Panc1 (cell line): ENCODE measurements at regions not wholly inside any gene's neighbourhood (a gene's known extent, or its start where the extent isn't known, plus 50 kb on each side); places are given as distances from the start of the nearest gene placed in this dataset.

Experiments used
- CTCF ChIP-seq: fragments of 450-650 bp; IDR thresholded peaks from 2 replicates; pipeline ENCODE4 v1.5.1; 2017; ENCODE audit warnings: mild to moderate bottlenecking
- POLR2AphosphoS5 ChIP-seq: IDR thresholded peaks from 2 replicates; pipeline ENCODE4 v1.6.1; 2012; ENCODE audit warnings: mild to moderate bottlenecking, low read depth, low read length, moderate library complexity
- SIN3A ChIP-seq: IDR thresholded peaks from 2 replicates; pipeline ENCODE4 v1.6.1; 2012; ENCODE audit warnings: low read depth, mild to moderate bottlenecking, low read length, moderate library complexity, borderline replicate concordance; ENCODE audit not compliant: insufficient read depth

- TF ChIP-seq SIN3A (no peak), CTCF (no peak), POLR2AphosphoS5 (no peak)
These were observed 183.1 kb downstream of the C1D start for GRCh38 chr2:67879586-67880290.
